ENCODE measurements at regions not wholly inside any gene's neighbourhood (a gene's known extent, or its start where the extent isn't known, plus 50 kb on each side); places are given as distances from the start of the nearest gene placed in this dataset.

DNA sequence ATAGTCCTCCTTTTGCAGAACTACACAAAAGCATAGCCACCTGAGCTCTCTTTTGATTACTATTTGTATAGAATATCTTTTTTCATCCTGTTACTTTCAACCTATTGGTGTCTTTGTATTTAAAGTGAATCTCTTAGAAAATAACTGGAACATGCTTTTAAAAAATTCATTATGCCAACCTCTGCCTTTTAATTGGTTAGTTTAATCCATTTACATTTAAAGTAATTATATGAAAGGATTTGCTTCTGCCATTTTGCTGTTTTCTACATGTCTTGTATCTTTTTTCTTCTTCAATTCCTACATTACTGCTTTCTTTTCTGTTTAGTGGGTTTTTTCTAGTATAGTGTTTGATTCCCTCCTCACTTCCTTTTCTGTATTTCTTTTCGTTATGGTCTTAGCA lies 407.5 kb upstream of the ZEB2 start:
- no peak for DNase-seq
- H3K4me3 ChIP-seq (ENCODE audit: low read length) = no peak overlapping the region
- no peak overlapping the region for H3K27ac Mint-ChIP-seq
- H3K27me3 ChIP-seq (ENCODE audit: control insufficient read depth in 1 of 2, insufficient read depth in 2 of 2, low read length in 2 of 2) = no peaks in the 10 kb centered on the region
- no peaks in the 10 kb centered on the region for H3K36me3 ChIP-seq (ENCODE audit: insufficient read depth, low read length)
- peaks cover 0 to 8% of the 10 kb centered on the region in 2 experiments for H3K9me3 ChIP-seq (ENCODE audit: control insufficient read depth in 1 of 2, insufficient read depth in 1 of 2, low read length in 2 of 2)
- H3K27me3 Mint-ChIP-seq = no peaks in the 10 kb centered on the region
- H3K27ac ChIP-seq (ENCODE audit: low read depth in 1 of 2, low read length in 2 of 2) = no peak overlapping the region
- POLR2A ChIA-PET = no interaction called here
- CTCF ChIA-PET = no interaction called here
- no peaks in the 10 kb centered on the region for H3K4me1 Mint-ChIP-seq (ENCODE audit: low read depth)
- ATAC-seq (ENCODE audit: poor library complexity) = no peak
- intact Hi-C loops (cut with DNase I, micrococcal nuclease) = no loop called here
- no peak overlapping the region for H3K4me3 Mint-ChIP-seq
- H3K4me1 ChIP-seq (ENCODE audit: insufficient read depth, low read length) = no peaks in the 10 kb centered on the region
- H3K9me3 Mint-ChIP-seq = peaks cover 7% of the 10 kb centered on the region
- TF ChIP-seq, protein P1, sequence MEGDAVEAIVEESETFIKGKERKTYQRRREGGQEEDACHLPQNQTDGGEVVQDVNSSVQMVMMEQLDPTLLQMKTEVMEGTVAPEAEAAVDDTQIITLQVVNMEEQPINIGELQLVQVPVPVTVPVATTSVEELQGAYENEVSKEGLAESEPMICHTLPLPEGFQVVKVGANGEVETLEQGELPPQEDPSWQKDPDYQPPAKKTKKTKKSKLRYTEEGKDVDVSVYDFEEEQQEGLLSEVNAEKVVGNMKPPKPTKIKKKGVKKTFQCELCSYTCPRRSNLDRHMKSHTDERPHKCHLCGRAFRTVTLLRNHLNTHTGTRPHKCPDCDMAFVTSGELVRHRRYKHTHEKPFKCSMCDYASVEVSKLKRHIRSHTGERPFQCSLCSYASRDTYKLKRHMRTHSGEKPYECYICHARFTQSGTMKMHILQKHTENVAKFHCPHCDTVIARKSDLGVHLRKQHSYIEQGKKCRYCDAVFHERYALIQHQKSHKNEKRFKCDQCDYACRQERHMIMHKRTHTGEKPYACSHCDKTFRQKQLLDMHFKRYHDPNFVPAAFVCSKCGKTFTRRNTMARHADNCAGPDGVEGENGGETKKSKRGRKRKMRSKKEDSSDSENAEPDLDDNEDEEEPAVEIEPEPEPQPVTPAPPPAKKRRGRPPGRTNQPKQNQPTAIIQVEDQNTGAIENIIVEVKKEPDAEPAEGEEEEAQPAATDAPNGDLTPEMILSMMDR (IDR thresholded peaks at IDR 0.05) = no peak
- no peaks in the 10 kb centered on the region for H3K36me3 Mint-ChIP-seq (ENCODE audit: low read depth)

DNA sequence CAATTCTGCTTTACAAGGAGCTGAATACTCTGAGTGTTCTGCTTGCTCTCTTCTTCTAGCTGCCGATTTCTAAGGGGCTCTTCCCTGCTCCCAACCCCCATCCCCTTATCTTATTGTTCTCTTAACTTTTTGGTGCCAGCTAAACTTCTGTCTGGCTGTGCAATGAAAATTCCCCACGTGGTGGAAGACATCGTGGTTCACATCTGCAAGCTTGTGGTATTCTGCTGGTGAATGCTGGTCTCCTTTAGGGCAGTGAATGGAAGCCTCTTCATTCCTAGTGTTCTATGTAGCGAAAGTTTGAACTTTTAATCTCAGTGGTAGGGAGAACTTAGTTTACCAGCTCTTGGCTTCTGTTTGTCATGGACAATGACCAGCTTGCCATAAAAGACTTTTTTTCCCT lies 406.0 kb upstream of the ZEB2 start:
- POLR2A ChIA-PET = no interaction called here
- TF ChIP-seq, protein P1 (IDR thresholded peaks at IDR 0.05) = no peak
- Mint-ChIP-seq H3K4me1 (ENCODE audit: low read depth) (no peaks in the 10 kb centered on the region), H3K36me3 (ENCODE audit: low read depth) (no peaks in the 10 kb centered on the region), H3K27me3 (no peaks in the 10 kb centered on the region), H3K4me3 (no peak overlapping the region), H3K27ac (no peak overlapping the region), H3K9me3 (peaks cover 9% of the 10 kb centered on the region)
- intact Hi-C loops (cut with DNase I, micrococcal nuclease) = no loop called here
- Histone ChIP-seq H3K4me1 (ENCODE audit: insufficient read depth, low read length) (no peaks in the 10 kb centered on the region), H3K4me3 (ENCODE audit: low read length) (no peak overlapping the region), H3K36me3 (ENCODE audit: insufficient read depth, low read length) (no peaks in the 10 kb centered on the region), H3K27ac (ENCODE audit: low read depth in 1 of 2, low read length in 2 of 2) (no peak overlapping the region), H3K9me3 (ENCODE audit: control insufficient read depth in 1 of 2, insufficient read depth in 1 of 2, low read length in 2 of 2) (peaks cover 0 to 8% of the 10 kb centered on the region in 2 experiments), H3K27me3 (ENCODE audit: control insufficient read depth in 1 of 2, insufficient read depth in 2 of 2, low read length in 2 of 2) (no peaks in the 10 kb centered on the region)
- CTCF ChIA-PET = no interaction called here
- DNase-seq (no peak), ATAC-seq (ENCODE audit: poor library complexity) (no peak)

DNA sequence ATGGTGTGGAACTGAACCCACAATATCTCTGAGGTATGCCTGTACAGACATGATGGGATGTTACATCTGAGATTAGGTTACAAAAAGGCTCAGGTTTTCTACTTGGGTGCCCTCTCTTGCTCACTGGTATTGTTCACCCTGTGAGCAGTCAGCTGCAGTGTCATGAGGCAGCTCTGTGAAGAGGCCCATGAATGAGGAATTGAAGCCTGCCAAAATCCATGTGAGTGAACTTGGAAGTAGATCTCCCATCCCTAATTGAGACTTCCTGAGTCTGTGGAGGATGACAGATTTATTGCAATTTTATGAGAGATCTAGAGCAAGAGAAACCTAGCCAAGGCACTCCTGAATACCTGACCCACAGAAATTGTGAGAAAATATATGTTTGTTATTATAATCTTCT lies 404.9 kb upstream of the ZEB2 start:
- ATAC-seq (ENCODE audit: poor library complexity) = no peak
- peaks cover 0 to 8% of the 10 kb centered on the region in 2 experiments for H3K9me3 ChIP-seq (ENCODE audit: control insufficient read depth in 1 of 2, insufficient read depth in 1 of 2, low read length in 2 of 2)
- Mint-ChIP-seq H3K4me3 (no peak overlapping the region), H3K27ac (no peak overlapping the region), H3K9me3 (peaks cover 9% of the 10 kb centered on the region), H3K36me3 (ENCODE audit: low read depth) (no peaks in the 10 kb centered on the region), H3K27me3 (no peaks in the 10 kb centered on the region), H3K4me1 (ENCODE audit: low read depth) (no peaks in the 10 kb centered on the region)
- ChIA-PET POLR2A (no interaction called here), CTCF (no interaction called here)
- H3K36me3 ChIP-seq (ENCODE audit: insufficient read depth, low read length) = no peaks in the 10 kb centered on the region
- intact Hi-C loops (cut with DNase I, micrococcal nuclease) = no loop called here
- H3K27ac ChIP-seq (ENCODE audit: low read depth in 1 of 2, low read length in 2 of 2) = no peak overlapping the region
- H3K27me3 ChIP-seq (ENCODE audit: control insufficient read depth in 1 of 2, insufficient read depth in 2 of 2, low read length in 2 of 2) = no peaks in the 10 kb centered on the region
- H3K4me3 ChIP-seq (ENCODE audit: low read length) = no peak overlapping the region
- no peak for DNase-seq
- TF ChIP-seq, protein P1 (IDR thresholded peaks at IDR 0.05) = no peak
- H3K4me1 ChIP-seq (ENCODE audit: insufficient read depth, low read length) = no peaks in the 10 kb centered on the region
